Osteocyte (in vitro differentiated cells): ENCODE measurements at regions not wholly inside any gene's neighbourhood (a gene's known extent, or its start where the extent isn't known, plus 50 kb on each side); places are given as distances from the start of the nearest gene placed in this dataset.

ENCODE experiments used
- DNase-seq: peaks from one replicate; pipeline ENCODE4 v3.0.0; 2021; ENCODE audit warnings: mixed read lengths; ENCODE audit not compliant: unreplicated experiment; ENCODE audit errors: extremely low spot score
- H3K27ac Mint-ChIP-seq: one replicate; pipeline ENCODE4 v1.8.0; 2021; ENCODE audit warnings: mild to moderate bottlenecking, mixed read lengths; ENCODE audit not compliant: unreplicated experiment
- H3K27me3 Mint-ChIP-seq: one replicate; pipeline ENCODE4 v1.8.0; 2021; ENCODE audit warnings: mixed read lengths; ENCODE audit not compliant: unreplicated experiment
- H3K36me3 Mint-ChIP-seq: one replicate; pipeline ENCODE4 v1.8.0; 2021; ENCODE audit warnings: mixed read lengths; ENCODE audit not compliant: unreplicated experiment
- H3K4me1 Mint-ChIP-seq: one replicate; pipeline ENCODE4 v1.8.0; 2021; ENCODE audit warnings: mixed read lengths; ENCODE audit not compliant: unreplicated experiment
- H3K4me3 Mint-ChIP-seq: one replicate; pipeline ENCODE4 v1.8.0; 2021; ENCODE audit warnings: mild to moderate bottlenecking, moderate library complexity, mixed read lengths; ENCODE audit not compliant: unreplicated experiment
- H3K9me3 Mint-ChIP-seq: one replicate; pipeline ENCODE4 v1.8.0; 2021; ENCODE audit warnings: mixed read lengths; ENCODE audit not compliant: unreplicated experiment
- CTCF ChIP-seq: fragments of 200-600 bp; sonication (generic); IDR thresholded peaks from 2 replicates; pipeline ENCODE4 v1.5.0; 2021; ENCODE audit warnings: antibody characterized with exemption, mild to moderate bottlenecking, moderate library complexity

- Mint-ChIP-seq H3K27me3 (peaks cover 8% of the 10 kb centered on the region), H3K4me3 (no peak overlapping the region), H3K27ac (no peak overlapping the region), H3K4me1 (peaks cover 26% of the 10 kb centered on the region), H3K9me3 (no peaks in the 10 kb centered on the region), H3K36me3 (peaks cover 2% of the 10 kb centered on the region)
- TF ChIP-seq CTCF: no peak
- no peak for DNase-seq
Measured at GRCh38 chr6:150813993-150814359, 51.5 kb upstream of the MTHFD1L start.
